Activated CD4-positive, alpha-beta T cell treated with anti-CD3 and anti-CD28 coated beads, Interleukin-2, amount 10 ng/mL, durations not matched to agents 7 days and 5 days (primary cell): ENCODE measurements at regions not wholly inside any gene's neighbourhood (a gene's known extent, or its start where the extent isn't known, plus 50 kb on each side); places are given as distances from the start of the nearest gene placed in this dataset.

ENCODE experiments used
- CTCF ChIA-PET: fragments of 350-600 bp; sonication (Branson Sonifier 250); formaldehyde crosslinking; loops from one replicate; lab custom pipeline; 2021; ENCODE audit warnings: antibody characterized with exemption; lab: Charles Lee
- POLR2A ChIA-PET: fragments of 350-600 bp; sonication (Branson Sonifier 250); formaldehyde crosslinking; loops from one replicate; lab custom pipeline; 2021; ENCODE audit warnings: antibody characterized with exemption; lab: Charles Lee
- DNase-seq: peaks from one replicate; pipeline ENCODE4 v3.0.0-alpha.2; 2020
- H3K27ac Mint-ChIP-seq: one replicate; pipeline ENCODE4 v1.8.0; 2021; ENCODE audit warnings: mild to moderate bottlenecking, moderate library complexity, mixed read lengths
- H3K27me3 Mint-ChIP-seq: one replicate; pipeline ENCODE4 v1.8.0; 2021; ENCODE audit warnings: mixed read lengths
- H3K36me3 Mint-ChIP-seq: one replicate; pipeline ENCODE4 v1.8.0; 2021; ENCODE audit warnings: low read depth, mixed read lengths
- H3K4me1 Mint-ChIP-seq: one replicate; pipeline ENCODE4 v1.8.0; 2021; ENCODE audit warnings: mixed read lengths
- H3K4me3 Mint-ChIP-seq: one replicate; pipeline ENCODE4 v1.8.0; 2021; ENCODE audit warnings: mild to moderate bottlenecking, moderate library complexity, mixed read lengths
- H3K9me3 Mint-ChIP-seq: one replicate; pipeline ENCODE4 v1.8.0; 2021; ENCODE audit warnings: mixed read lengths

GRCh38 chr9:107554636-107555035, 65.1 kb upstream of the KLF4 start:
- Mint-ChIP-seq H3K27ac (no peak overlapping the region), H3K4me1 (no peaks in the 10 kb centered on the region), H3K4me3 (no peak overlapping the region), H3K9me3 (no peaks in the 10 kb centered on the region), H3K36me3 (no peaks in the 10 kb centered on the region), H3K27me3 (no peaks in the 10 kb centered on the region)
- POLR2A ChIA-PET = no interaction called here
- no peak for DNase-seq
- CTCF ChIA-PET = no interaction called here

- no peaks in the 10 kb centered on the region for H3K9me3 Mint-ChIP-seq
- POLR2A ChIA-PET = no interaction called here
- CTCF ChIA-PET = no interaction called here
Observed at GRCh38 chr9:107548298-107549142, 59.0 kb upstream of the KLF4 start.

GRCh38 chr9:107547772-107548297, 58.3 kb upstream of the KLF4 start:
- CTCF ChIA-PET = no interaction called here
- Mint-ChIP-seq H3K9me3 (no peaks in the 10 kb centered on the region), H3K4me3 (no peak overlapping the region), H3K36me3 (no peaks in the 10 kb centered on the region), H3K27ac (no peak overlapping the region), H3K4me1 (no peaks in the 10 kb centered on the region), H3K27me3 (no peaks in the 10 kb centered on the region)
- POLR2A ChIA-PET = no interaction called here
- DNase-seq = no peak

More at GRCh38 chr9:107548298-107549142, 59.0 kb upstream of the KLF4 start:
- no peak overlapping the region for H3K27ac Mint-ChIP-seq
- H3K4me3 Mint-ChIP-seq = no peak overlapping the region
- H3K4me1 Mint-ChIP-seq = no peaks in the 10 kb centered on the region
- H3K36me3 Mint-ChIP-seq = no peaks in the 10 kb centered on the region
- DNase-seq = no peak
- H3K27me3 Mint-ChIP-seq = no peaks in the 10 kb centered on the region

GRCh38 chr9:107547303-107547702, 57.7 kb upstream of the KLF4 start:
- H3K4me3 Mint-ChIP-seq = no peak overlapping the region
- ChIA-PET CTCF (no interaction called here), POLR2A (no interaction called here)
- no peaks in the 10 kb centered on the region for H3K36me3 Mint-ChIP-seq
- H3K27ac Mint-ChIP-seq = no peak overlapping the region
- no peak for DNase-seq
- H3K9me3 Mint-ChIP-seq = no peaks in the 10 kb centered on the region
- H3K27me3 Mint-ChIP-seq = no peaks in the 10 kb centered on the region
- H3K4me1 Mint-ChIP-seq = no peaks in the 10 kb centered on the region

GRCh38 chr9:107546859-107547258, 57.3 kb upstream of the KLF4 start:
- Mint-ChIP-seq H3K27ac (no peak overlapping the region), H3K36me3 (no peaks in the 10 kb centered on the region), H3K9me3 (no peaks in the 10 kb centered on the region), H3K4me3 (no peak overlapping the region), H3K27me3 (no peaks in the 10 kb centered on the region), H3K4me1 (no peaks in the 10 kb centered on the region)
- ChIA-PET POLR2A (no interaction called here), CTCF (no interaction called here)
- no peak for DNase-seq

GRCh38 chr9:107545036-107545435, 55.5 kb upstream of the KLF4 start:
- no peaks in the 10 kb centered on the region for H3K36me3 Mint-ChIP-seq
- no peak for DNase-seq
- no peaks in the 10 kb centered on the region for H3K27me3 Mint-ChIP-seq
- H3K4me3 Mint-ChIP-seq = no peak overlapping the region
- ChIA-PET CTCF (no interaction called here), POLR2A (no interaction called here)
- no peak overlapping the region for H3K27ac Mint-ChIP-seq
- no peaks in the 10 kb centered on the region for H3K4me1 Mint-ChIP-seq
- no peaks in the 10 kb centered on the region for H3K9me3 Mint-ChIP-seq

- DNase-seq = no peak
- H3K27me3 Mint-ChIP-seq = no peaks in the 10 kb centered on the region
- H3K9me3 Mint-ChIP-seq = no peaks in the 10 kb centered on the region
- no peaks in the 10 kb centered on the region for H3K36me3 Mint-ChIP-seq
- ChIA-PET POLR2A (no interaction called here), CTCF (interaction anchor here (0.7 kb wide), 1 partner anchor 8 kb away, joined by 3 read pairs; no protein-coding TSS in a partner anchor)
- no peak overlapping the region for H3K4me3 Mint-ChIP-seq
- H3K4me1 Mint-ChIP-seq = no peaks in the 10 kb centered on the region
- no peak overlapping the region for H3K27ac Mint-ChIP-seq
Observed at GRCh38 chr9:107542411-107543157, 53.0 kb upstream of the KLF4 start.

GRCh38 chr9:107541523-107541922, 52.0 kb upstream of the KLF4 start:
- H3K4me1 Mint-ChIP-seq = no peaks in the 10 kb centered on the region
- DNase-seq = no peak
- no peaks in the 10 kb centered on the region for H3K9me3 Mint-ChIP-seq
- H3K36me3 Mint-ChIP-seq = no peaks in the 10 kb centered on the region
- ChIA-PET POLR2A (no interaction called here), CTCF (interaction anchor here (0.7 kb wide), 1 partner anchor 9 kb away, joined by 3 read pairs; no protein-coding TSS in a partner anchor)
- H3K27ac Mint-ChIP-seq = no peak overlapping the region
- H3K27me3 Mint-ChIP-seq = no peaks in the 10 kb centered on the region
- H3K4me3 Mint-ChIP-seq = no peak overlapping the region

GRCh38 chr9:107540164-107540561, 50.6 kb upstream of the KLF4 start:
- no peaks in the 10 kb centered on the region for H3K36me3 Mint-ChIP-seq
- ChIA-PET CTCF (no interaction called here), POLR2A (no interaction called here)
- no peak overlapping the region for H3K4me3 Mint-ChIP-seq
- H3K4me1 Mint-ChIP-seq = no peaks in the 10 kb centered on the region
- no peaks in the 10 kb centered on the region for H3K27me3 Mint-ChIP-seq
- DNase-seq = no peak
- no peak overlapping the region for H3K27ac Mint-ChIP-seq
- H3K9me3 Mint-ChIP-seq = no peaks in the 10 kb centered on the region

- H3K36me3 Mint-ChIP-seq = no peaks in the 10 kb centered on the region
- POLR2A ChIA-PET = no interaction called here
- no peaks in the 10 kb centered on the region for H3K9me3 Mint-ChIP-seq
- no peak for DNase-seq
- H3K4me3 Mint-ChIP-seq = no peak overlapping the region
- H3K4me1 Mint-ChIP-seq = no peaks in the 10 kb centered on the region
- H3K27ac Mint-ChIP-seq = no peak overlapping the region
- H3K27me3 Mint-ChIP-seq = no peaks in the 10 kb centered on the region
- CTCF ChIA-PET = no interaction called here
Observed at GRCh38 chr9:107539427-107540163, 50.0 kb upstream of the KLF4 start.
